CD4-positive, alpha-beta T cell treated with Interferon alpha-2 for 1 hour (primary cell): ENCODE measurements at regions not wholly inside any gene's neighbourhood (a gene's known extent, or its start where the extent isn't known, plus 50 kb on each side); places are given as distances from the start of the nearest gene placed in this dataset.
"Not testable (repeated sequence)": the region's sequence is repeated elsewhere in the genome, so short reads cannot be mapped to it uniquely, and the experiment has no call there.

Experiments
- DNase-seq, 2 donors: peaks; one replicate each; pipeline ENCODE4 v3.0.0-alpha.2; 2020 to 2022

DNA sequence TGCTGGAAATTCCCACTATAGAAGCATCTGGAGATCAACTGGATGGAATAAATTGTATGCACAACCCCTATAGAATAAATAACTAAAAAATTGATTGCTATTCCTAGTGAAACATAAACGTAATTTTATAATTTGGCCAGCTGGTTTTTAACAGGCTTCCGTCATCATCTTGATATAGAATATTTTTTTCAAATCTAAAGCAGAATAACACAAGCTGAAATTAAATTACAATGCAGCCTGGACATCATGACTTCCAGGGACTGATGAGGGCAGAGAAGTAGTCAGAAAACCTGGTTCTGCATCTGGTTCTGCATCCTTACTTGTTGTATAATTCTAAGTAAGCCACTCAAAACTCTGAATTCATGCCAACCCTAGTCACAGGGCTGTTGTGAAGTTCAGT lies 146.1 kb downstream of the MEX3B start:
- DNase-seq: no peak

GRCh38 chr15:81899024-81899423 lies 146.8 kb downstream of the MEX3B start:
- no peak for DNase-seq

DNA sequence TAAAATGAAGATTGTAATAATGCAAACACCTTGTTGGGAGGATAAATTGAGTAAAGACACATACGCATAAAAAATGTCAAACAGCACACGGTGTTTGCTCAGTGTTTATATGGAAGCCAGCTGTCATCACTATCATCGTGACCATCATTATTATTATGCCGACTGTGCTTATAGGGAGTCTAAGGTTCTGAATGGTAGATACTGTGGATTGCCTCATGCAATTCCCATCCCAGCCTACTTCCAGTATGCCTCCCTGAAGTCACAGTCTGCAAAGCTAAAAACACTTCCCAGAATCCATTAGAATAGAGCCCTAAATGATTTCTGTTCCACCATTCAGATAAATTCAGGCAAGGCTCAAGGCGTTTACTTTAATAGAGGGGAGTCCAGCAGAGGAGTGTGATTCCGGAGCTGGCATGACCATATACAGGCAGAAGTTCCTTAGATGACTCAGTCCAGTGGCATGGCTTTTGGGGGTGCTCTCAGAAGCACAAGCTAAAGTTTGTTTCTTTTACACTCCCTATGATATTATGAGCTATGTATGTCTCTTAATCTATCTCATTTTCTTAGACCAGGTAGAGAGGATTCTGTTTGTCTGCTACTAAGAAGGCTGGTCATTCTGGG lies 148.7 kb downstream of the MEX3B start:
- no peak for DNase-seq

GRCh38 chr15:81896356-81896755 lies 149.5 kb downstream of the MEX3B start:
- DNase-seq: no peak

DNA sequence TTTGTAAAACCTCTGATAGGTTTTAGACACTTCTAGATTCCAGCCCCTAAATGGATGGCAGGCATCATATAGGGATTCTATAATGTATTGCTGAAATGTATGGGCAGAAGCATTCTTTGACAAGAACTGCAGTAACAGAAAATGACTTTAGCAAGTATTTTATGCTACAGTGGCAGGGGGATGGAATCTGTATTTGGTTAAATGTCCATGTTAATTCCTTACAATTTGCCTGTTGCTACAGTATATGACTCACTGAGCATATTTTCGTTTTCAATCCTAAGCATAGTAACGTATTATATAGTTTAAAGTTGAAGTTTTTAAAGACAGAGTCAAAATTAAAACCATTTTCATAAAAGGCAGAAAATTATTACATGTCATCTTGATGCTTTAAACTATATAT lies 150.1 kb downstream of the MEX3B start:
- no peak for DNase-seq

- no peak for DNase-seq
Measured at GRCh38 chr15:81894061-81894460, 151.8 kb downstream of the MEX3B start.

- DNase-seq: no peak
Measured at GRCh38 chr15:81893182-81893835, 152.5 kb downstream of the MEX3B start.

DNA sequence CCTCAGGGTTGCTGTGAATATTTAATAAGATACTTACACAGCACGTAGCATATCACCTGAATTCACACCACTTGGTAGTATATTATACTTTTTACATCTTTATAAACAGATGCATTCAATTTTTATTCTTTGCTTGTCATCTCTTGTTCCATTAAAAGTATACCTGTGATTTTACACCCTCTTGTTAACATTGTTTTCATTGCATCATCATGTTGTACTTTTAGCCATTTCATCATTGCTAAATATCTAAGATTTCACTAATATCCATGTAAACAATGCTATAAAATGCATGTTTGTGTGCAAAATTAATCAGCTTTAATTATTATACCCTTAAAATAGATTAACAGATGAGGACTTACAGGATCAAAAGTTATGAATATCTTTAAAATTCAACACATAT lies 155.3 kb downstream of the MEX3B start:
- DNase-seq: no peak

GRCh38 chr15:81889485-81889881 lies 156.3 kb downstream of the MEX3B start:
- DNase-seq: no peak

DNA sequence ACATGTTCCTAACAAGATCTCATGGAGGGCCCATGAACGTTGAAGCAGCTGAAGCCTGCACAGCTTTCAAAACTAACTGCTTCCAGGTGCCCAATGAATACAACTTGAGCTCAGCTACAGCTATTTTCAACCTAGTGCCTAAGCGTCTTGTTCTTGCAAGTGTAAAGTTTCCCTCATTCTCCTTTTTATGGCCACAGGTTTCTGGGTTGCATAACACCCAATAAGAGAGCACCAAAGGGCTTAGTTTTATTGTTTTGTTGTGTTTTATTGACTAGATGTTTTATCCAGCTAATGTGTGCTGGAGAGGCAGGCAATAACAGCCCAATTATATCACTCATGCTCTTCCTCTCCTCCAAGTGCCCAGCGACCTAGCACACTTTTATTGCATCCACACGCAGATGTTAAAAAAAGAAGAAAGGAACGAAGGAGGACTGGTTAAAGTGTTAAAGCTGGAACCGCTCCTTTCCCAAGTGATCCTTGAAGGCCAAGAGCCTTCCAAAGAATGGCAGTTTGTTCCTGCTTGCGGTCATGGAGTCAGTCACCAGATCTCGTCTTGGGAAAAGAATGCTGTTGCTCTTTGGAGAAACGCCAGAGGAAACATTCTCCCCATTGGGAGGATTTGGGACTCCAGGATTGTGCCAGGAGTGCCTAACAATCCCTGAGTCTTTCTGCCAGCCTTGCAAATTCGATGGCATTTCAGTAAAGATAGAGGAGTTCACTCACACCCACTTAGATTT lies 156.9 kb downstream of the MEX3B start:
- no peak for DNase-seq

DNA sequence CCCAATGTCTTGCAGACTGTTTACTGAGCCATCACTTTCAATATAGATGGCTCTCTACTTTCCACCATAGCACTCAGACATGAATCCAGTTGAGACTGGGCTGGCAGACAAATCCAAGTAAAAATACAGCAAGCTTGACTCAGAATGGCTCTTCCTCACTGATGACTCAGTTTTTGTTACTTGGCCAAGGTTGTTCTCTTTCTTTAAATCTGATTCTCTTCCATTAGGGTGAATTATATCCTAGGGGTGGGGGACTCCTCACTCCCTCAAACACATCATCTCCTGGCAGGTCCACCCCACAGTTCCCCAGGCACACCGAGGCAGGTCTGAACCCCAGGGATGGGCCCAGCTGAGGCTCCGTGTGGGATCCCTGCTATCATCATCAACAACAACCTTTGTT lies 157.9 kb downstream of the MEX3B start:
- DNase-seq: no peak

DNA sequence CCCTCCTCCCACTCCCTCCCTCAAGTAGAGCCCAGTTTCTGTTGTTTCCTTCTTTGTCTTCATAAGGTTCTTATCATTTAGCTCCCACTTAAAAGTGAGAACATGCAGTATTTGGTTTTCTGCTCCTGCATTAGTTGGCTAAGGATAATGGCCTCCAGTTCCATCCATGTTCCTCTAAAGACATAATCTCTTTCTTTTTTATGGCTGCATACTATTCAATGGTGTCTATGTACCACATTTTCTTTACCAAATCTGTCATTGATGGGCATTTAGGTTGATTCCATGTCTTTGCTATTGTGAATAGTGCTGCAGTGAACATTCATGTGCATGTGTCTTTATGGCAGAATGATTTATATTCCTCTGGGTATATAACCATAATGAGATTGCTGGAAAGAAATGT lies 158.6 kb downstream of the MEX3B start:
- DNase-seq: not testable (repeated sequence)

GRCh38 chr15:81886591-81886990 lies 159.2 kb downstream of the MEX3B start:
- DNase-seq: no peak

- no peak for DNase-seq
Measured at GRCh38 chr15:81886080-81886479, 159.7 kb downstream of the MEX3B start.

- no peak for DNase-seq
Measured at GRCh38 chr15:81885135-81885534, 160.7 kb downstream of the MEX3B start.

GRCh38 chr15:81882504-81882903 lies 163.3 kb downstream of the MEX3B start:
- no peak for DNase-seq

DNA sequence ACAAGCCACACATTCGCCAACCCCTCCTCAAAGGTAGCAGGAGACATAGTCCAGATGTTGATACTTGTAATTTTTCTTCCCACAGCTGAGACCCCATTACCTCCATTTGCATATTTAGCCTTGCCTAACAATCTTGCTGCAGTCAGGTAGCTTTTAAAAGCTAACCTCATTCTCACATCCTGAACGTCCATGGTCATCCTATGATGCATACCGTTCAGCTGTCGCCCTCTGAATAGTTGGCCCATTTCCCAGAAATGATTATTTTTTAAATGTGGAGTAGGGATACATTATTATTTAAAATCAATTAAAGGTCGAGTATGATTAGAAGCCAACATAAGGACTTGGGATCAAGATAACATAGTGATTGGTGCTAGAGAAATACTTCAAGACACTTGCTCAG lies 165.0 kb downstream of the MEX3B start:
- DNase-seq: no peak

- no peak for DNase-seq
Measured at GRCh38 chr15:81880314-81880713, 165.5 kb downstream of the MEX3B start.

- not testable (repeated sequence) for DNase-seq
Measured at GRCh38 chr15:81875717-81876116, 170.1 kb downstream of the MEX3B start.

- DNase-seq: not testable (repeated sequence)
Measured at GRCh38 chr15:81870746-81871106, 175.1 kb downstream of the MEX3B start.

DNA sequence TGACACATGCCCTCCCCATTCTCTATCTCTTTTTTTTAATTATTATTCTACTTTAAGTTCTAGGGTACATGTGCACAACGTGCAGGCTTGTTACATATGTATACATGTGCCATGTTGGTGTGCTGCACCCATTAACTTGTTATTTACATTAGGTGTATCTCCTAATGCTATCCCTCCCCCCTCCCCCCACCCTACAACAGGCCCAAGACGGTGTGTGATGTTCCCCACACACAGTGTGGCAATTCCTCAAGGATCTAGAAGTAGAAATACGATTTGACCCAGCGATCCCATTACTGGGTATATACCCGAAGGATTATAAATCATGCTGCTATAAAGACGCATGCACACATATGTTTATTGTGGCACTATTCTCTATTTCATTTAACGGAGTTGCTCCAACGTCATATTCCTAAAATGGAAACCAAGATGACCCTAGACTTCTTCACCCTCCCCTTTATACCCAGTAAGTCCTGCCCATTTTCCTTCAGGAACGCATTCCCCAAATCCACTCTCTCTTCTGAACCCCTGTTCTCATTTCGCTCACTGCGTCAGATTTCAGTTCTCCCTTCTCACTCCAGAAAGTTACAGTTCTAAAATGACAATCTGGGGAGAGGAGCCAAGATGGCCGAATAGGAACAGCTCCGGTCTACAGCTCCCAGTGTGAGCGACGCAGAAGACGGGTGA lies 175.6 kb downstream of the MEX3B start:
- not testable (repeated sequence) for DNase-seq

DNA sequence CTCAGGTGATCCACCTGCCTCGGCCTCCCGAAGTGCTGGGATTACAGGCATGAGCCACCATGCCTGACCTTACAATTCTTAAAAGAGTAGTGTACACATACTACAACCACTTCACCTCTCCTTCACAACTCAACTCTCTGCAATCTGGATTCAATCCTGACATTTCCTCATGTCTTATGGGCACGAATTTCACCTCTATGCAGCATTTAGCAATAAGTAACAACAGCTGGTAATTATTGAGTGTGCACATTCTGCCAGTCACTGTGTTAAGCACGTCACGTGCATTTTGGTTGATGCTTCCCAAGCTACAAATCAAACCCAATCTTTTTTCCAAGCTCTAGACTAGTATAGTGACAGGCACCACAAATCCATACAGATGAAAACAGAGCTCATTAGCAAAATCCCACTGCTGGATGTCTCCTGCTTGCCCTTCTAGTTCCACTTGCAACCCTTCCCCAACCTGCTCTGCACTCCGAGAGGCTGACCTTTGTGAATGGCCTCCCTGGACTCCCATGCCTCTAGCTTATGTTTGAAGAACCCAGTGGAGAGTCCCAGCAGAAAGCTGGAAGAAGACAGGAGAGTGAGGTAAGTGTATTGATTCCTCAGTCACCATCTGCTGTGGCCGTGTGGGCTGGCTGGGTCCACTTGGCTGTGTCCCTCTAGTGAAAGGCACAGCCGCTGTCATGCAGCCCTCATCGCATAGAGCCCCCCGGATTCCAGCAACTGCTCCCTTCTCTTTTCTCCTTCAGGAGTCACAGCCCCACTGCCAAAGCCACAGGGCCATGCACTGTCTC lies 176.5 kb downstream of the MEX3B start:
- no peak for DNase-seq
